A673 (cell line): ENCODE measurements at regions not wholly inside any gene's neighbourhood (a gene's known extent, or its start where the extent isn't known, plus 50 kb on each side); places are given as distances from the start of the nearest gene placed in this dataset.

ENCODE experiments used
- BruUV-seq: library from RNA; stranded (reverse); fragments of 400-500 nt; replicated peaks from 2 replicates; lab custom pipeline; 2021; lab: Mats Ljungman, UMichigan
- CTCF ChIA-PET: fragments of 300-600 bp; sonication (Branson Sonifier 250); formaldehyde crosslinking; loops from one replicate; lab custom pipeline; 2022; ENCODE audit warnings: antibody characterized with exemption; lab: Charles Lee
- POLR2A ChIA-PET: fragments of 300-600 bp; sonication (Branson Sonifier 250); formaldehyde crosslinking; loops from one replicate; lab custom pipeline; 2022; ENCODE audit warnings: antibody characterized with exemption; ENCODE audit not compliant: low non-redundant PET; lab: Charles Lee
- DNase-seq: peaks from one replicate; pipeline ENCODE4 v3.0.0-alpha.2; 2015; ENCODE audit warnings: low spot score
- H3K27ac ChIP-seq: fragments of 200-600 bp; sonication (generic); 2 replicates; pipeline ENCODE4 v1.5.1; 2016; ENCODE audit warnings: mixed run types, low read depth, mild to moderate bottlenecking, mixed read lengths, antibody characterized with exemption, low read length; ENCODE audit not compliant: poor library complexity, severe bottlenecking
- H3K27me3 ChIP-seq: fragments of 200-600 bp; sonication (generic); replicated peaks from 2 replicates; pipeline ENCODE4 v1.6.1; 2017; ENCODE audit warnings: mixed run types, low read depth, mild to moderate bottlenecking, mixed read lengths, antibody characterized with exemption, low read length; ENCODE audit not compliant: insufficient read depth, poor library complexity
- H3K36me3 ChIP-seq: fragments of 200-600 bp; sonication (generic); 2 replicates; pipeline ENCODE4 v1.6.1; 2016; ENCODE audit warnings: mixed run types, mild to moderate bottlenecking, mixed read lengths, antibody characterized with exemption, low read length; ENCODE audit not compliant: insufficient read depth, poor library complexity, severe bottlenecking
- H3K4me1 ChIP-seq: fragments of 200-600 bp; sonication (generic); 2 replicates; pipeline ENCODE4 v1.6.1; 2017; ENCODE audit warnings: mixed run types, mild to moderate bottlenecking, mixed read lengths, antibody characterized with exemption, low read length; ENCODE audit not compliant: insufficient read depth, poor library complexity, severe bottlenecking
- H3K4me3 ChIP-seq: fragments of 200-600 bp; sonication (generic); 2 replicates; pipeline ENCODE4 v1.5.1; 2016; ENCODE audit warnings: low read depth, mixed run types, mild to moderate bottlenecking, mixed read lengths, low read length; ENCODE audit not compliant: poor library complexity, severe bottlenecking
- H3K9me3 ChIP-seq: fragments of 200-600 bp; sonication (generic); 2 replicates; pipeline ENCODE4 v1.6.1; 2016; ENCODE audit warnings: mixed run types, low read depth, mild to moderate bottlenecking, mixed read lengths, antibody characterized with exemption, low read length; ENCODE audit not compliant: poor library complexity, severe bottlenecking
- EZH2 ChIP-seq: fragments of 200-600 bp; sonication (generic); IDR thresholded peaks from 2 replicates; pipeline ENCODE4 v1.6.1; 2017; ENCODE audit warnings: borderline replicate concordance, low read depth, mild to moderate bottlenecking, mixed read lengths, antibody characterized with exemption, low read length; ENCODE audit not compliant: poor library complexity, severe bottlenecking
- intact Hi-C: fragments of 100-400 bp; cut with micrococcal nuclease; formaldehyde crosslinking; loops from one replicate; pipeline ENCODE4 v1.10.0; 2022; ENCODE audit not compliant: unreplicated experiment
- TF ChIP-seq, protein P1 (sequence below): fragments of 300-800, 200-600 bp; sonication (generic); conservative IDR thresholded peaks from 2 replicates; pipeline ENCODE4 v1.5.1; 2017; ENCODE audit warnings: low read depth, mild to moderate bottlenecking, antibody characterized with exemption, low read length, moderate library complexity, mixed read lengths

DNA sequence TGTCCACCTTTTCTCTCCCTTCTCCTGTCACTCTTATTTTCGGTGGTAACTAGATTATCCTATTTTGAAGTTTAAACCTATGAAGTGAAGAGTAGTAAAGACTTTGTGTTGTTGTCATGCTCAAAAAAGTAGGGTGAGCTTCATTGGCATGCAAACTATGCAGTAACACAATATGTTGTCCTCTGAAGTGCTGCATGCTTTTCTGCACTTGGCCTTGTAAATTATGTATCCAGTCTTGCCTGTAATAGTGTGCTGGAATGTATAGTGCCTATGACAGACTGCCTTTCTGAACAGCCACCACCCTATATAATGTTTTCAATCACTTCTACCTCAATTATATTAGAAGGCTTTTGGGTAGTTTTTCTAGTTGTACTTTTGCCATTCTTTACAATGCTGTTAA is 1198.2 kb upstream of the PCDH20 start:
- ChIA-PET CTCF (no interaction called here), POLR2A (no interaction called here)
- Histone ChIP-seq H3K4me3 (no peak overlapping the region), H3K36me3 (no peaks in the 10 kb centered on the region), H3K4me1 (no peaks in the 10 kb centered on the region), H3K27ac (no peak overlapping the region), H3K9me3 (no peaks in the 10 kb centered on the region), H3K27me3 (no peaks in the 10 kb centered on the region)
- DNase-seq, result no peak
- no TSS peak for BruUV-seq
- intact Hi-C loops, result no loop called here
- TF ChIP-seq, protein P1, sequence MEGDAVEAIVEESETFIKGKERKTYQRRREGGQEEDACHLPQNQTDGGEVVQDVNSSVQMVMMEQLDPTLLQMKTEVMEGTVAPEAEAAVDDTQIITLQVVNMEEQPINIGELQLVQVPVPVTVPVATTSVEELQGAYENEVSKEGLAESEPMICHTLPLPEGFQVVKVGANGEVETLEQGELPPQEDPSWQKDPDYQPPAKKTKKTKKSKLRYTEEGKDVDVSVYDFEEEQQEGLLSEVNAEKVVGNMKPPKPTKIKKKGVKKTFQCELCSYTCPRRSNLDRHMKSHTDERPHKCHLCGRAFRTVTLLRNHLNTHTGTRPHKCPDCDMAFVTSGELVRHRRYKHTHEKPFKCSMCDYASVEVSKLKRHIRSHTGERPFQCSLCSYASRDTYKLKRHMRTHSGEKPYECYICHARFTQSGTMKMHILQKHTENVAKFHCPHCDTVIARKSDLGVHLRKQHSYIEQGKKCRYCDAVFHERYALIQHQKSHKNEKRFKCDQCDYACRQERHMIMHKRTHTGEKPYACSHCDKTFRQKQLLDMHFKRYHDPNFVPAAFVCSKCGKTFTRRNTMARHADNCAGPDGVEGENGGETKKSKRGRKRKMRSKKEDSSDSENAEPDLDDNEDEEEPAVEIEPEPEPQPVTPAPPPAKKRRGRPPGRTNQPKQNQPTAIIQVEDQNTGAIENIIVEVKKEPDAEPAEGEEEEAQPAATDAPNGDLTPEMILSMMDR, result no peak
- TF ChIP-seq EZH2, result no peak

DNA sequence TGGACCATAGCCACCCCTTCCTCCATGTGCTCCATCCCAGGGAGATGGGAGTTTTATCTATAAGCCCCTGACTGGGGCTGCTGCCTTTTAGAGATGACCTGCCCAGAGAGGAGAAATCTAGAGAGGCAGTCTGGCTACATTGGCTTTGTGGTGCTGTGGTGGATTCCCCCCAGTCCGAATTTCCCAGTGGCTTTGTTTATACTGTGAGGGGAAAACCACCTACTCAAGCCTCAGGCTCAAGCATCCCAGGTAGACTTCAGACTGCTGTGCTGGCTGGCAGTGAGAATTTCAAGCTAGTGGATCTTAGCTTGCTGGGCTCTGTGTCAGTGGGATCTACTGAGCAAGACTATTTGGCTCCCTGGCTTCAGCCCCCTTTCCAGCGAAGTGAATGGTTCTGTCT is 1195.7 kb upstream of the PCDH20 start:
- TF ChIP-seq EZH2, result no peak
- TF ChIP-seq, protein P1, result no peak
- Histone ChIP-seq H3K9me3 (no peaks in the 10 kb centered on the region), H3K36me3 (no peaks in the 10 kb centered on the region), H3K4me1 (no peaks in the 10 kb centered on the region), H3K27me3 (no peaks in the 10 kb centered on the region), H3K4me3 (no peak overlapping the region), H3K27ac (no peak overlapping the region)
- POLR2A ChIA-PET, result no interaction called here
- intact Hi-C loops, result no loop called here
- no peak for DNase-seq
- CTCF ChIA-PET, result no interaction called here
- BruUV-seq, result no TSS peak

DNA sequence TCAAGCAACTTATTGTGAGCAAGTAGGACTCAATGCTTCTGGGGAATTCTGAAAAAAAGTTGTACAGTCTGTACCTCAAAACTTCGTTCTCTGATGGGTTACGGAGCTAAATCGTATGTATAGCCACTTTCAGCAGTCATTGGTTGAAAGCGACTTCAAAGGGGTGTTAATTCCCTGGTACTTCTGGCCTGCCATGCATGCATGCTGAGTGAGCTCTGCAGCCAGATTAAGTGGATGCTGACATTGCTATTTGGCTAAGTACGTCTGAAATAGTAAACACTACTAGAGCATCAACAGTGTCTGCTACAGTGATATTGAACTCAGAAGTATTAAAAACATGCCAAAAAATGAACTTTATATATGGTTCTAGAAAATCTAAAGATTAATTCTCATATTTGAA is 1183.1 kb upstream of the PCDH20 start:
- no peak for TF ChIP-seq EZH2
- TF ChIP-seq, protein P1, result no peak
- H3K4me1 ChIP-seq, result no peaks in the 10 kb centered on the region
- no peak overlapping the region for H3K4me3 ChIP-seq
- BruUV-seq, result no TSS peak
- ChIA-PET POLR2A (no interaction called here), CTCF (no interaction called here)
- H3K27me3 ChIP-seq, result no peaks in the 10 kb centered on the region
- no peak overlapping the region for H3K27ac ChIP-seq
- no peaks in the 10 kb centered on the region for H3K9me3 ChIP-seq
- DNase-seq, result no peak
- no peaks in the 10 kb centered on the region for H3K36me3 ChIP-seq
- intact Hi-C loops, result no loop called here
